ENCODE measurements at regions not wholly inside any gene's neighbourhood (a gene's known extent, or its start where the extent isn't known, plus 50 kb on each side); places are given as distances from the start of the nearest gene placed in this dataset.
"Not testable (repeated sequence)": the region's sequence is repeated elsewhere in the genome, so short reads cannot be mapped to it uniquely, and the experiment has no call there.

GRCh38 chr13:87198371-87198770 is 472.8 kb upstream of the SLITRK5 start:
- DNase-seq (ENCODE audit: low read depth), result no peak

GRCh38 chr13:87206708-87207107 is 464.5 kb upstream of the SLITRK5 start:
- DNase-seq (ENCODE audit: low read depth), result no peak

GRCh38 chr13:87207280-87208003 is 463.7 kb upstream of the SLITRK5 start:
- no peak for DNase-seq (ENCODE audit: low read depth)

DNA sequence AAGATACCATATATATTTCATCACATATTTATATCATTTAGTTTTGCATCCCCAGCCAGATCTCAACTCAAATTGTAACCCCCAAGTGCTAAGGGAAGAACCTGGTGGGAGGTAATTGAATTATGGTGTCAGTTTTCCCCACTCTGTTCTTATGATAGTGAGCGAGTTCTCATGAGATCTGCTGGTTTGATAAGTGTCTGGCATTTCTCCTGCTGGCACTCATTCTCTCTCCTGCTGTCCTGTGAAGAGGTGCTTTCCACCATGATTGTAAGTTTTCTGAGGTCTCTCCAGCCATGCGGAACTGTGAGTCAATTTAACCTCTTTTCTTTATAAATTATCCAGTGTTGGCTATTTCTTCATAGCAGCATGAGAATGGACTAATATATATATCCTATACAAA is 462.5 kb upstream of the SLITRK5 start:
- no peak for DNase-seq (ENCODE audit: low read depth)

DNA sequence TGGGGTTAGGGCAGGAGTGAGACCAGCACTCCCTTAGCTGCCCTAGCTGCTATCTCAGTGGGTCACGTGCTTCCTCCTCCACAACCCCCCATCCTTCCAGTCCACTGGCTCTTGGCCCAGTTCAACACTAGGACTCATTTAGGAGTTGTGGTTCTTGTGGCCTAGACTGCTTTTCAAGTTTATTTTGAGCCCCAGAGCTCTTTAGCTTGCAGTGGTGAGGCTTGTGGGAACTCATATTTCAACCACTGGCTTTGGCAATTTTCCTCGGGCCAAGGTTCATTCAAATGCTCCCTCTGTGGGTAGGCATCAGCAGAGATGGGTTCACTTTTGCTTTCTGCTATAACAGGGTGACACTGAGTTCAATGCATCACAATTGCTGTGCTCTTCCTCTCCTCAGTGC is 436.2 kb upstream of the SLITRK5 start:
- peak; percentile 8 for DNase-seq (ENCODE audit: low read depth)

DNA sequence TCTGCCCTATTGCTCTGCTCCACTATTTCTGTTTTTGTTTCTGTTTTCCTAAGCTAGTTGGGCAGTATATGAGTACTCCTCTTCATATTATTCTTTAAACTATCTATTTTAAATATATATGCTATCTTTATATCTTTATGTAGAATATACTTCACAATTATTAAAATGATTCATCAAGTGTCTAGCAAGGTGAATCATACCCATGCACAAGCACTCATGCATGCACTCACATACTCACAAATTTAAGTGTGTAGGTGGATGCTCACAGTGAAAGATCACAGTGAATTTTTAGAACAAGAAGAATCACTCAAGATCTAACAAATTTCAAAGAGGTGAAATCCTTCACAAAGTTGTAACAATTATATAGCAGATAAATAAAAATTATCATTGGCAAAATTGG is 435.6 kb upstream of the SLITRK5 start:
- DNase-seq (ENCODE audit: low read depth), result no peak

- DNase-seq (ENCODE audit: low read depth), result no peak
These were observed 426.8 kb upstream of the SLITRK5 start for GRCh38 chr13:87244256-87244890.

GRCh38 chr13:87249847-87250246 is 421.3 kb upstream of the SLITRK5 start:
- not testable (repeated sequence) for DNase-seq (ENCODE audit: low read depth)

DNA sequence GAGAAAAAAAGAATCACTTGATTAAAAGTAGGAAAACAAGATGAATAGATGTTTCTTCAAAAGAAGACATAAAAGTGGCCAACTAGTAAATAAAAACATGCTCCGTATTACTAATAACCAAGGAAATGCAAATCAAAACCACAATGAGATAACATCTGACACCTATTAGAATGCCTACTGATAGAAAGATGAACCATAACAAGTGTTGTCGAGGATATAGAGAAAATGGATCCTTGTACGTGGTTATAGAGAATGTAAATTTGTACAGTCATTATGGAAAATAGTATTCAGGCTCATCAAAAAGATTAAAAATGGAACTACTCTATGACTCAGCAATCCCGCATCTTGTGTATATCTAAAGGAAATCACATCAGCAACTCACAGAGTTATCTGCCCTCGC is 415.8 kb upstream of the SLITRK5 start:
- no peak for DNase-seq (ENCODE audit: low read depth)

DNA sequence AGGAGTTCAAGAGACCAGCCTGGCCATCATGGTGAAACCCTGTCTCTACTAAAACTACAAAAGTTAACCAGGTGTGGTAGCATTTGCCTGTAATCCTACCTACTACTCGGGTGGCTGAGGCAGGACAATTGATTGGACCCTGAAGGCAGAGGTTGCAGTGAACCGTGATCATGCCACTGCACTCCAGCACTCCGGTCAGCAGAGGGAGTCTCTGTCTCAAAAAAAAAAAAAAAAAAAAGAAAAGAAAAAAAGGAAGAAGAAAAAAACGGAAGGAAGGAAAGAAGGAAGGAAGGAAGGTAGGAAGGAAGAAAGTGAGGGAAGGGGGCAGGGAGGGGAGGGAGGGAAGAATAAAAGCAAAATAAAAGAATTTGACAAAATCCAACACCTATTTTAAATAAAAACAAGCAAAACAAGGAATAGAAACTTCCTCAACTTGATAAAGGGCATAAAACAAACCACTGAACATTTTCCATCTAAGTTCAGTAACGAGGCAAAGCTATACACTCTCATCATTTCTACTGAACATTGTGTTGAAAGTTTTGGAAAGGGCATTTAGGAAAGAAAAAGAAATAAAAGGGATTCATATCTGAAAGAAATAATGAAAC is 411.6 kb upstream of the SLITRK5 start:
- no peak for DNase-seq (ENCODE audit: low read depth)

- DNase-seq (ENCODE audit: low read depth), result peak; percentile 1
These were observed 396.9 kb upstream of the SLITRK5 start for GRCh38 chr13:87274209-87274819.

- no peak for DNase-seq (ENCODE audit: low read depth)
These were observed 391.0 kb upstream of the SLITRK5 start for GRCh38 chr13:87280139-87280538.

DNA sequence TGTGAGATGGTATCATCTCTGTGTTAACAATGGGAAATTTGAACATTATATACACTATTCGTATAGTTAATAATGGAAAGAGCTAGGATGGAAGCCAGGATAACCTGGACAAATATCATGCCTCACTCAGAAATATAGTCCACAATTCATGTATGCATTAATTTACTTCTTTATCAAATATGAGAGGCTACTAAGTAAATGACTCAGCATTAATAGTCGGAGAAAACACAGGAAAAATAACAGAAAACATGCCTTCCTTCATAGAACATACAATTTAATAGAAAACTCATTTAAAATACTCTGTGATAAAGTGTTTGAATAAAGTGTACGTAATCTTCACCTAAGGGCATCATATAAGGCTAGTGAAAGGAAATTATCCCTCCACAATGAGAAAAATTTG is 383.4 kb upstream of the SLITRK5 start:
- DNase-seq (ENCODE audit: low read depth), result no peak

DNA sequence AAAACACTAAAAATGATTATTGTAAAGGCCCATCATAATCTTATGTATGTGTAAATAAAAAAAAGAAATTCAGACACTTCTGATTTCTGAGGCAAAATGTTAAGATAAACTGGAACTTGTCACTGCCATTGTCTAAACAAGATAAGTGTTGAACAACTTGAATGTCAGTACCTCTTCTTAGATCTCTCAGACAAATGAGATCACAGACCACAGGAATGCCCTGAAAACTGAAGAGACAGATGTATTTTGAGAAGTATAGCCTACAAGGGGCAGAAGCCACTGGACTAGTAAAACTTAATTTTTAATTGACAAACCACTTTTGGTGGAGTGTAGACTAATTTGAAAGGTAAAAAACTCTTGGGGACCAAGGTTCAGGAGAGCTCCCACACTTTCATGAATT is 375.5 kb upstream of the SLITRK5 start:
- no peak for DNase-seq (ENCODE audit: low read depth)

DNA sequence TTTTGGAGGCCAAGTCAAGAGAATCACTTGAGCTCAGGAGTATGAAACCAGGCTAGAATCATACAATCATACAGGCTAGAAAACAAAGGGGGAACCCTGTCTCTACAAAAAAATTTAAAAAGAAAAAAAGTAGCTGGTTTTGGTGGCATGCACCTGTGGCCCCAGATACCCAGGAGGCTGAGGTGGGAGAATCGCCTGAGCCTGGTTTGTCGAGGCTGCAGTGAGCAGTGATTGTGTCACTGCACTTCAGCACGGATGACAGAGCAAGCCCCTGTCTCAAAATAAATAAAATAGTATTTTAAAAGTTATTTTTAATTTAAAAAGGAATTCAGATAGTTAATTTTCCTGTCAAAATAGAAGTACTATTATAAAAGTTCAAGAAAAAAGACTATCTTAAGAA is 369.1 kb upstream of the SLITRK5 start:
- no peak for DNase-seq (ENCODE audit: low read depth)

GRCh38 chr13:87302931-87303330 is 368.2 kb upstream of the SLITRK5 start:
- DNase-seq (ENCODE audit: low read depth), result no peak

DNA sequence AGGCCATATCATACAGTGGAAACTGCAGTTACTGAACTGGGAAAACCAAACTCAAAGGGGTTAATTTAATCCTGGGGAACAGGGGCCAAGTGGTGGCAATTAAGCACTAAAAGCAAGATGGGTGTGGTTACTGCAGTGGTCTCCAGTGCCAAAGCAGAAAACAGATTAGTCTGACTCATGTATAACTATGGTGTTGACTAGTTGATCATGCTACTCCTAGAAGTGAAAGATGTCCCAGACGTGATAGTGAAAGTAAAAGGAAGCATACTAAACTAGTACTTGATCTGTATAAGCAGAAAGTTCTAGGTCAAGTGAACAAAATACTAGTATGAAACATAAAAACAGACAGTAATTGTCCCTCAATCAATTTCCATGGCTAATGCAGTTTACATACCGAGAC is 360.0 kb upstream of the SLITRK5 start:
- no peak for DNase-seq (ENCODE audit: low read depth)

- no peak for DNase-seq (ENCODE audit: low read depth)
These were observed 356.3 kb upstream of the SLITRK5 start for GRCh38 chr13:87314822-87315221.

DNA sequence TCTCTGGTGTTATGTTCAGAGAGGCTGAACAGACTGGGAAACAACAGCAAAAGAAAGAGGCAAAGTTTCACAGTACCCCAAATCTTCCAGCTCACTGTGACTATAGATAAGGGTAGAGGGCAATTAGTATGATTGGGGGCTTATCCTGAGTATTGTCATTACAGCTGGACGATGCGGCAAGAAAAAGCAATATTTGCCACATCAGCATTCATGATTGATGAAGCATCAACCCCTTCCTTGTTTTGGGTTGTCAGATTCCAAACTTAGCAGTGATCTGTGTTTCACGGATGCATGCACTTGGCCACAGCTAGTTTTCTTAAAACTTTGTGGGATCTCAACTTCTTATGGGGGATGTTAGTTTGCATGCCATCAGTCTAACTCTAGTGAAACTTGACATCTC is 348.8 kb upstream of the SLITRK5 start:
- no peak for DNase-seq (ENCODE audit: low read depth)

GRCh38 chr13:87324558-87324957 is 346.6 kb upstream of the SLITRK5 start:
- DNase-seq (ENCODE audit: low read depth), result no peak

DNA sequence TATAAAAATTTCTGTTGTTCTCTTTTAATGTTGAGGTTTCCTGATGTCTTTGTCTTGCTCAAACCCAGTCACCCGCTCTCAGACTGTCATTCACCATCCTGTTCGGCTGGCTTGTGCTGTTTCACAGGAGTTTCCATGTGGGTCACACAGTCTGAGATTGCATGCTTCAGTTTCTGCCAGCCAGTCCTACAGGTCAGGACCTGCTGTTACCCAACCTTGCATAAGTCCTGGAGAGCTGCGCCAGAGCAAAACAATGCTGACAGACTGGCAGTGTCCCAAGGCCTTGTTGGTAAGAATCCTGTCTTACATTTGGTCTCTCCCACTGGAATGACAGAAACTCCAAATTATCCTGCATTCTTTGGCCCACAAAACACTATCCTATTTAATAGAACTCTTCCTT is 340.0 kb upstream of the SLITRK5 start:
- DNase-seq (ENCODE audit: low read depth), result no peak

DNA sequence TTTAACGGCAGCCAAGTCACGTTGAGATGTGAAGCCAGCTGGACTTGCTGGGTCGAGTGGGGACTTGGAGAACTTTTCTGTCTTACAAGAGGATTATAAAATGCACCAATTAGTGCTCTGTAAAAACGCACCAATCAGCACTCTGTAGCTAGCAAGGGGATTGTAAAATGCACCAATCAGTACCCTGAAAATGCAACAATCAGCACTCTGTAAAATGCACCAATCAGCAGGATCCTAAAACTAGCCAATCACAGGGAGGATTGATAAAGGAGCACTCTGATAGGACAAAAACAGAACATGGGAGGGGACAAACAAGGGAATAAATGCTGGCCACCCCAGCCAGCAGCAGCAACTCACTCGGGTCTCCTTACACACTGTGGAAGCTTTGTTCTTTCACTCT is 337.6 kb upstream of the SLITRK5 start:
- no peak for DNase-seq (ENCODE audit: low read depth)

DNA sequence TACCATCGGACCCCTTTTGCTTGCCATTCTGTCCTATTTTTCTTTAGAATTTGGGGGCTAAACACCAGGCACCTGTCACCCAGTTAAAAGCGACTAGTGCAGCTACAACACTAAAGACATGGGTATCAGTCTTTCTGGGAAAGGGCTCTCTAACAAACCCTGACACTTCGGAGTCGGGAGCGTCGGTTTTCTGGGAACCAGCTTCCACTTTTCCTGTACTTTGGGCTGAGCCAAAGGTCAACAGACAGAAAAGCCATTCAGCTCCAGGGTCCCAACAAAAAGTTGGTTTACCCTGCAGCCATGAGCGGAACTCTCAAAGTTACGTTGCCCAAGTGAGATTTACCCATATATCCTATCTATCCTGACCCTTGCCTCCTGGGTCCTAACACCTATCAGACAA is 337.0 kb upstream of the SLITRK5 start:
- no peak for DNase-seq (ENCODE audit: low read depth)

Data from RPMI7951 (cell line).